Panc1 (cell line): ENCODE measurements at regions not wholly inside any gene's neighbourhood (a gene's known extent, or its start where the extent isn't known, plus 50 kb on each side); places are given as distances from the start of the nearest gene placed in this dataset.
"Not testable (repeated sequence)": the region's sequence is repeated elsewhere in the genome, so short reads cannot be mapped to it uniquely, and the experiment has no call there.

ENCODE experiments used
- POLR2AphosphoS5 ChIP-seq: IDR thresholded peaks from 2 replicates; pipeline ENCODE4 v1.6.1; 2012; ENCODE audit warnings: mild to moderate bottlenecking, low read depth, low read length, moderate library complexity
- TF ChIP-seq, protein P1 (sequence below), 2 experiments: IDR thresholded peaks; 2 replicates each; pipeline ENCODE4 v1.6.1; 2011 to 2012; ENCODE audit warnings: low read depth in 2 of 2, control low read depth in 1 of 2, low read length in 1 of 2, mild to moderate bottlenecking in 1 of 2, moderate library complexity in 1 of 2; ENCODE audit not compliant: insufficient read depth in 1 of 2
- TF ChIP-seq, protein P2 (sequence below): fragments of 450-650 bp; IDR thresholded peaks from 2 replicates; pipeline ENCODE4 v1.5.1; 2017; ENCODE audit warnings: mild to moderate bottlenecking

GRCh38 chr14:89665300-89666081, 248.5 kb upstream of the FOXN3 start:
- TF ChIP-seq, protein P1, sequence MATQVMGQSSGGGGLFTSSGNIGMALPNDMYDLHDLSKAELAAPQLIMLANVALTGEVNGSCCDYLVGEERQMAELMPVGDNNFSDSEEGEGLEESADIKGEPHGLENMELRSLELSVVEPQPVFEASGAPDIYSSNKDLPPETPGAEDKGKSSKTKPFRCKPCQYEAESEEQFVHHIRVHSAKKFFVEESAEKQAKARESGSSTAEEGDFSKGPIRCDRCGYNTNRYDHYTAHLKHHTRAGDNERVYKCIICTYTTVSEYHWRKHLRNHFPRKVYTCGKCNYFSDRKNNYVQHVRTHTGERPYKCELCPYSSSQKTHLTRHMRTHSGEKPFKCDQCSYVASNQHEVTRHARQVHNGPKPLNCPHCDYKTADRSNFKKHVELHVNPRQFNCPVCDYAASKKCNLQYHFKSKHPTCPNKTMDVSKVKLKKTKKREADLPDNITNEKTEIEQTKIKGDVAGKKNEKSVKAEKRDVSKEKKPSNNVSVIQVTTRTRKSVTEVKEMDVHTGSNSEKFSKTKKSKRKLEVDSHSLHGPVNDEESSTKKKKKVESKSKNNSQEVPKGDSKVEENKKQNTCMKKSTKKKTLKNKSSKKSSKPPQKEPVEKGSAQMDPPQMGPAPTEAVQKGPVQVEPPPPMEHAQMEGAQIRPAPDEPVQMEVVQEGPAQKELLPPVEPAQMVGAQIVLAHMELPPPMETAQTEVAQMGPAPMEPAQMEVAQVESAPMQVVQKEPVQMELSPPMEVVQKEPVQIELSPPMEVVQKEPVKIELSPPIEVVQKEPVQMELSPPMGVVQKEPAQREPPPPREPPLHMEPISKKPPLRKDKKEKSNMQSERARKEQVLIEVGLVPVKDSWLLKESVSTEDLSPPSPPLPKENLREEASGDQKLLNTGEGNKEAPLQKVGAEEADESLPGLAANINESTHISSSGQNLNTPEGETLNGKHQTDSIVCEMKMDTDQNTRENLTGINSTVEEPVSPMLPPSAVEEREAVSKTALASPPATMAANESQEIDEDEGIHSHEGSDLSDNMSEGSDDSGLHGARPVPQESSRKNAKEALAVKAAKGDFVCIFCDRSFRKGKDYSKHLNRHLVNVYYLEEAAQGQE (IDR thresholded peaks at IDR 0.05; ENCODE audit: insufficient read depth in 1 of 2, low read depth in 2 of 2, low read length in 1 of 2) = not testable (repeated sequence)
- TF ChIP-seq, protein P2, sequence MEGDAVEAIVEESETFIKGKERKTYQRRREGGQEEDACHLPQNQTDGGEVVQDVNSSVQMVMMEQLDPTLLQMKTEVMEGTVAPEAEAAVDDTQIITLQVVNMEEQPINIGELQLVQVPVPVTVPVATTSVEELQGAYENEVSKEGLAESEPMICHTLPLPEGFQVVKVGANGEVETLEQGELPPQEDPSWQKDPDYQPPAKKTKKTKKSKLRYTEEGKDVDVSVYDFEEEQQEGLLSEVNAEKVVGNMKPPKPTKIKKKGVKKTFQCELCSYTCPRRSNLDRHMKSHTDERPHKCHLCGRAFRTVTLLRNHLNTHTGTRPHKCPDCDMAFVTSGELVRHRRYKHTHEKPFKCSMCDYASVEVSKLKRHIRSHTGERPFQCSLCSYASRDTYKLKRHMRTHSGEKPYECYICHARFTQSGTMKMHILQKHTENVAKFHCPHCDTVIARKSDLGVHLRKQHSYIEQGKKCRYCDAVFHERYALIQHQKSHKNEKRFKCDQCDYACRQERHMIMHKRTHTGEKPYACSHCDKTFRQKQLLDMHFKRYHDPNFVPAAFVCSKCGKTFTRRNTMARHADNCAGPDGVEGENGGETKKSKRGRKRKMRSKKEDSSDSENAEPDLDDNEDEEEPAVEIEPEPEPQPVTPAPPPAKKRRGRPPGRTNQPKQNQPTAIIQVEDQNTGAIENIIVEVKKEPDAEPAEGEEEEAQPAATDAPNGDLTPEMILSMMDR = not testable (repeated sequence)
- not testable (repeated sequence) for TF ChIP-seq POLR2AphosphoS5
